NCI-H1436 treated with DMSO at 0.1 percent for 48 hours (cell line): ENCODE measurements at regions not wholly inside any gene's neighbourhood (a gene's known extent, or its start where the extent isn't known, plus 50 kb on each side); places are given as distances from the start of the nearest gene placed in this dataset.
"Not testable (repeated sequence)": the region's sequence is repeated elsewhere in the genome, so short reads cannot be mapped to it uniquely, and the experiment has no call there.

ENCODE experiments used
- DNase-seq: peaks from one replicate; lab custom pipeline; 2025; lab: John Stamatoyannopoulos, UW

GRCh38 chr18:67455890-67456501 lies 60.5 kb downstream of the DSEL start:
- no peak for DNase-seq

- no peak for DNase-seq
Observed at GRCh38 chr18:67453901-67454300, 62.6 kb downstream of the DSEL start.

GRCh38 chr18:67451960-67452359 lies 64.6 kb downstream of the DSEL start:
- no peak for DNase-seq

GRCh38 chr18:67451101-67451500 lies 65.4 kb downstream of the DSEL start:
- DNase-seq, result not testable (repeated sequence)

GRCh38 chr18:67433971-67434370 lies 82.5 kb downstream of the DSEL start:
- DNase-seq, result no peak

- DNase-seq, result no peak
Observed at GRCh38 chr18:67432806-67433205, 83.7 kb downstream of the DSEL start.

GRCh38 chr18:67428805-67429204 lies 87.7 kb downstream of the DSEL start:
- no peak for DNase-seq

GRCh38 chr18:67428158-67428557 lies 88.4 kb downstream of the DSEL start:
- DNase-seq, result no peak

GRCh38 chr18:67426486-67426885 lies 90.0 kb downstream of the DSEL start:
- DNase-seq, result no peak

- no peak for DNase-seq
Observed at GRCh38 chr18:67425672-67426071, 90.8 kb downstream of the DSEL start.

GRCh38 chr18:67421651-67422050 lies 94.9 kb downstream of the DSEL start:
- DNase-seq, result no peak

GRCh38 chr18:67417864-67418523 lies 98.5 kb downstream of the DSEL start:
- no peak for DNase-seq

- DNase-seq, result no peak
Observed at GRCh38 chr18:67411116-67411515, 105.4 kb downstream of the DSEL start.

- no peak for DNase-seq
Observed at GRCh38 chr18:67410075-67411070, 106.1 kb downstream of the DSEL start.

- DNase-seq, result no peak
Observed at GRCh38 chr18:67408240-67408639, 108.3 kb downstream of the DSEL start.

GRCh38 chr18:67406714-67407113 lies 109.8 kb downstream of the DSEL start:
- DNase-seq, result no peak

- no peak for DNase-seq
Observed at GRCh38 chr18:67402543-67402942, 114.0 kb downstream of the DSEL start.

- DNase-seq, result no peak
Observed at GRCh38 chr18:67400502-67401117, 115.9 kb downstream of the DSEL start.

GRCh38 chr18:67386032-67386431 lies 130.5 kb downstream of the DSEL start:
- no peak for DNase-seq

- no peak for DNase-seq
Observed at GRCh38 chr18:67385455-67385854, 131.1 kb downstream of the DSEL start.

- DNase-seq, result not testable (repeated sequence)
Observed at GRCh38 chr18:67384057-67384456, 132.5 kb downstream of the DSEL start.

GRCh38 chr18:67381608-67382150 lies 134.8 kb downstream of the DSEL start:
- DNase-seq, result no peak
